ENCODE measurements at regions not wholly inside any gene's neighbourhood (a gene's known extent, or its start where the extent isn't known, plus 50 kb on each side); places are given as distances from the start of the nearest gene placed in this dataset.

DNA sequence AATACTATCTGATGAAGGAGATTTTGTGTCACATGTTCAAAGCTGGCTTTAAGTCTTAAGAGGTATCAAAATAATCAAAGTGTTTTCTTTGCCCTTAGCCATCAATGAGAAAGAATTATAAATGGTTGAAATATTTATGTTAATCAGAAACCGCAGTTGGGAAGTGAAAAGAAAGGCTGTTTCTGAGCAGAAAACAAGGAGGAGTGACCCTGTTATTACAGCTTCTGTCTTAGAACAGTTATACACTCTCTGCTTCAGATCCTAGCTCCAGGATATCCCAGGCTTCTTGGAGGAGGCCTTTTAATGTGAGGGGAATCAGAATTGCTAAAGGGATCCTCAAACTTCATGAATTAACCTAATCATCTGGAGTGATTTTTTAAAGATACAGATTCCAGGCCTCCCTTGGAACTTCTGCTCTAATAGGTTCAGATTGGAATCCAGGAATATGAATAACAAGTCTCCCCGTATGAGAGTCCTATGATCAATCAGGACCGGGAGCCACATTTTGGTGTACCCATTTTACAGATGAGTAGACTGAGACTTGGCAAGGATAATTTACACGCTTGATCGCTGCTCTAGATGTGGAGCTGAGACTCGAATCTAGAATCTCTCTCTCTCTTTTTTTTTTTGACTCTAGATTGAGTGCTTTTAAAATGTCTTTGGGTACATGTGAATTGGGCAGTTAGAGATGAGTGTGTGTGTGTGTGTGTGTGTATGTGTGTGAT lies 50.8 kb upstream of the JAG1 start:
- no peak for DNase-seq

DNA sequence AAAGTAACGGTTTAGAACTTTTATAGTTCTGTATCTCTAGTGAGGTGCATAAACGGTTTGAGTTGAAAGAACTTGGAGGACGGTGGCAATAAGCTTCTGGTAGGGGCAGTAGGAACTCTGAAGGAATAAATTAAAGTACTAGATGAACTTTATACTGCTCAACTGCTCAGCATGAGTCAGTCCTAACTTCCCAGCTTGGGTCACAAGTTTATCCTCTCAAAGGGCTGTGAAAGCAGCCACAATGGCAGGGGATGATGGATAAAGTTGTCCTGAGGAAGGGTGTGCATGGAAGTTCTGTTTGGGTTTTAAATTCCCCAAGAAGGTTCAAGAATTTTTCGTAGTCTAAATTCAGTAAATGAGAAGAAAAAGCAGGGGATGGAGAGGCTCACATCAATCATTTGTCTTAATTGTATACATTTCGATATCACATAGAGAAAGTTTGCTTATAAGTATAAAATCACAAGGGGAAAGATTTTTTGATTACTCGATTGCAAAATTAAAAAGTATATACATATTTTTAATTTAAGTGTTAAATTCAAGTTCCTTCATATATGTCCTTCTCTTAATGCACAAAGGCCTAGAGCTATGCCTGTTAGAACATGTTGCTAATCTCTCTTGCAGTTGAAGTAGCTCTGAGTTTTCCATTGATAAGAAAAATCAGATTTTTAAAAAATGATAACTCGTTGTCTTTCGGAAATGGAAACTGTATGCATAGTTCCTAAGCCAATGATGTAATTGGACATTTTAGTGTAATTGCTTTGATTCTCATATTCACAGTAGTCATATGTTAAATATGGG lies 55.3 kb upstream of the JAG1 start:
- no peak for DNase-seq

DNA sequence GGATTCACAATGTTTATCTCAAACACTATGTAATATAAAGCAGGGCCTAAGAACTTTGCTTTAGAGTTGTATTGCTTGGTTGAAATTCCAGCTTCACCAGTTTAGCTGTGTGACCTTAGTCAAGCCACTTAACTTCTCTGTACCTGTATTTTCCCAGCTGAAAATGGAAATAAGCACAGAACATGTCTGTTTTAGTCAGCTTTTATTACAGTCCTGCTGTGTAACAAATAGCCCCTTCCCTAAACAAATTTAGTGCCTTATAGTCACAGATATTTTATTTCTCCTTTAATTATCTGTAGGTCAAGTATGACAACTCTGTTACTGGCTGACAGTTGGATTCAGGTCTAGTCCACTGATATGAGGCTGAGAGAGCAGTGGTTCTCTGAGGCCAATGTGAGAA lies 56.0 kb upstream of the JAG1 start:
- no peak for DNase-seq

DNA sequence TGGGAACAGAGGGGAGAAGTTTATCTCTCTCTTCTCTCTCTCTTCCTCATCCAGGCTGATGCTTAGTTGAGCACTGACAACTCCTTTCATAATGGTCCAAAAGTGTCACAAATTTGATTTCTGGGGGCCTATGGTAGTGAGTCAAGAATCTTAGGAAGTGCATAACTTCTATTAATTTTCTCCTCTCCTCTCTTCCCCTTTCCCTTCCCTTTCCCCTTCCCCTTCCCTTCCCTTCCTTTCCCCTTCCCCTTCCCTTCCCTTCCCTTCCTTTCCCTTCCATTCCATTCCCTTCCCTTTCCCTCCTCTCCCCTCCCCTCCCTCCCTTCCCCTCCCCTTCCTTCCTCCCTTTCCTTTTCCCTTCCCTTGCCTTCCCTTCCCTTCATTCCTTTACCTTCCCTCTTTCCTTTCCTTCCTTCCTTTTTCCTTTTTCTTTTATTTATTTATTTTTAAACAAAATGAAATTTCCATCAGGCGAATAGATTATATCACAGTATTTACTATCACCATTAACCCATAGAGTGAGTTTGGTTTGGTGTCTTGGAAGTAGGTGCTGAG lies 56.9 kb upstream of the JAG1 start:
- DNase-seq, result no peak

- DNase-seq, result no peak
Observed at GRCh38 chr20:10731190-10731965, 57.6 kb upstream of the JAG1 start.

GRCh38 chr20:10733122-10733521 lies 59.3 kb upstream of the JAG1 start:
- DNase-seq, result no peak

DNA sequence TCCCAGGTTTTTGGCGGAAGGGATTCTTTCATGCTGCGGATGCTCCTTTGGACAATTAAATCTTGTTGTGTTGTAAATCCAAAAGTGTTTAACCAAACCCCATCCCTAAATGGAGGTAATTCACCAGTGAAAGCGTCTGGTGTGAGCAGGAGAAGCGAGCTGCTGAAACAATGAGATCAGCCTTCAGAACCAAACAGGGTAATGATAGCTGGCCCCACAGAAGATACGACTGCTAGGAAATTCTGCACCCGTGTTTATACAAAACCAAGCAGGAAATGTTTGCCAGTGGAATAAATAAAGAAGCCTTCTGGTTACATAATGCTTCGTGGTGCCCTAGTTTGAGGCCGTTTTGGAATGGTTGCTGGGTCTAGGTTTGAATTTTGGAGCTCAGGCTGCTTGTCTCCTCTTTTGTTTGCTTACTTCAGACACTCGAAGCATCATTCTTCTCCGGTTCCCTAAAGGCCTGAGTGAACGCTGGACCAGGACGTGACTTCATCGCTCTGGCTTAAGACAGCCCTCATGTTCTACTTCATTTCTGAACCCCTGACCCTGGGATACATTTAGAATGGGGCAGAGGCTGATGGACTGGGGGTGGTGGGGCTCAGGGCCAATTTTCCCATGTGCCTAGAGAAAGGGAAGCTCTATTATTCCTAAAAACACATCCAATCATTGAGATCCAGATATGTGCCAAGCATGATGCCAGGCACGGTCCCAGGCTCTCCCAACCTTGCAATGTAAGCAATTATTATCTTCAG lies 61.6 kb upstream of the JAG1 start:
- DNase-seq, result no peak

GRCh38 chr20:10739134-10739533 lies 65.3 kb upstream of the JAG1 start:
- no peak for DNase-seq

DNA sequence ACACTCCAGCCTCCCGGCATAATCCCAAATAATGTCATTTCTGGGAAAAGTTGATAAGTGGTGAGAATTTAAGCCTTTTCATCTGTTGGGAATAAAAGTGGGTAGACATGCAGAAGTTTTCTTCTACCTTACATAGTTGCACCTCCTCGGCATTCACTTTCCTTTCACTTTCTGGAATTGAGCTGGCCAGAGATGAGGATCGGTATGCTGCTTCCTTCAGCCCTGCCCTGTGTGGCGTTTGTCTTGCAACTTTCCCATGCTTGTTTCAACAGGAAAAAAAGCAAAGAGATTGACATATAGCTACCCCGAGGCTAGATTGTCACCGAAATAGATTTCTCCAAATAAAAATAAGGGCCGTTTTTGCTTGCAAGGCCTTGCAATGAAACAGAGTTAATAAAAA lies 65.8 kb upstream of the JAG1 start:
- no peak for DNase-seq

DNA sequence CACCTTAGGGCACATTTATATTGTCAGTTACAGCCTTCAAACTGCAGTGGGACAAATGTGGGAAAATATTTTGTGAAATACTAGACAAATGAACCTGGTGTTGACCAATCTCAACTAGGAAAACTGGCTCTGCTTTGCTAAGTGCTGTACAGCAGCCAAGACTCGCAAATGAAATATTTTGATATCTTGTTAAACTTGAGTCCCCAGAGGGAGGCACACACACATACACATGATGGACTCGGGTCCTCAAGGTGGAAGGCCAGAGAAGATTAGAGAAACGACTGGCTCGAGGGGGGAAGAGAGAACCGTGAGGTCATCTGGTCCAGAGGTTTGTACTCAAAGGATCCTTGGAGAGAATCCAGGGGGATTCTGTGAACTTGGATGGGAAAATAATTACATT lies 67.3 kb upstream of the JAG1 start:
- DNase-seq, result no peak

DNA sequence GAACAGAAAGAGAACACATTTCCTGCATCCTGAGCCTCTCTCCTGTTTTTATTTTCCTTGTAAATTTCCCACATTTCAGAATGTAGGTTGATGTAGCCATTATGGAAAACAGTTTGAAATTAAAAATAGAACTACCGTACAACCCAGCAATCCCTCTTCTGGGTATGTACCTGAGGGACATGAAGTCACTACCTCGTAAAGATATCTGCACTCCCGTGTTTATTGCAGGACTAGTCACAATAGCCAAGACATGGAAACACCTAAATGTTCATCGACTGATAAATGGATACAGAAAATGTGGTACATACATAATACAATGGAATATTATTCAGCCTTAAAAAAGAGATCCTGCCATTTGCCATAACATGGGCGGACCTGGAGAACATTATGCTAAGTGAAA lies 72.0 kb upstream of the JAG1 start:
- no peak for DNase-seq

GRCh38 chr20:10747019-10747418 lies 73.2 kb upstream of the JAG1 start:
- DNase-seq, result no peak

GRCh38 chr20:10749084-10749483 lies 75.3 kb upstream of the JAG1 start:
- DNase-seq, result no peak

DNA sequence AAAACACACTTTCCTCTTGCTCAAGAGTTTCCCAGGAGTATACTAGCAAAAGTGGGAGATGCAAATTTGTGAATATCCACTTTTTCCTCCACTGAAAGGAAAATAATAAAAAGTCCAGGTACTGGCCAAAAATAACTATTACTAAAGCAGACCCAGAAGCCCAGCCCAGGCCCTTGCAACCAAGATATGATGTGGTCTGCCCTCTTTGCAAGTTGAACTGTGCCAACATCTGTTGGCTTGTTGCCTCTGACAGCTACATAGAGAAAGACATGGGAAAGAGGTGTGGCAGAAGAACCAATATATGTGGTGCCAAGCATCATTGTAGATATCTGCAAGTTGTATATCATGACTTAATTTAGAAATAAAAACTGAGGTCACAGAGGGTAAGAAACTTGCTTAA lies 78.4 kb upstream of the JAG1 start:
- no peak for DNase-seq

DNA sequence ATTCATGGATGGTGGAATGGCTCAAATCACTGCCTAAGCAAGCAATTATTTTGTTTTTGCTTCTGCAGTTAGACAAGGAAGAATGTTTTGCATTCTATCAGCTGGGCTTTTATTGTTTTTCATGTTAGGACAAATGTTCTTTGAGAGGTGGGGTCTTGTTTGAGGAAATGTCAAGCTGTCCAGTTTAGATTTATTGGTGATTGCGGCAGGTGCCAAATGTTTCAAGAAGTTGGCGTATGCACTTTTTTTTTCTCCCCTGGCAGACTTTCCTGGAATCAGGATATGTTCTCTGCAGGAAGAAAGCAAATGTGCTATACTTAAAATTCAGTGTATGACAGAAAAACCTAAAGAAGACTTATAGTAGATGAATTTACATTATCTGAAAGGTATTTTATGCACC lies 81.0 kb upstream of the JAG1 start:
- no peak for DNase-seq

DNA sequence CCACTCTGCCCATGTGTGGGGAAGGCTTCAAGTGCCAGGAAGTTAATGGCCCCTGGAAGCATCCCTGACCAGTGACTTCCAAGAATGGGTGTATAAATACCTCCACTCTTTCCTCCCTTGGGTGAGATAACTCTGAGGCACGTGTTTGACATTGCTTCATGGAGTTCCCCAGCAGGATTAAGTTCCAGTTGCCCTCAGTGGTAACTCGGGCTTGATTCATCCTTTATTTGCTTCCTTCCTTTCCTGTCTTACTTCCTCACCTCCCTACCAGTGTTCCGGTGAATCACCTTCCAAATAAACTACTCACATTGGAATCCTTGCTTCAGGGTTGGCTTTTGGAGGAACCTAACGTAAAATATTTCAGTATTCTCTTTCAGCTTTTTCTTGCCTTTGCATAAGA lies 84.6 kb upstream of the JAG1 start:
- no peak for DNase-seq

- DNase-seq, result no peak
Observed at GRCh38 chr20:10761232-10761631, 87.4 kb upstream of the JAG1 start.

GRCh38 chr20:10761786-10762185 lies 88.0 kb upstream of the JAG1 start:
- DNase-seq, result no peak

- DNase-seq, result no peak
Observed at GRCh38 chr20:10762216-10762615, 88.4 kb upstream of the JAG1 start.

DNA sequence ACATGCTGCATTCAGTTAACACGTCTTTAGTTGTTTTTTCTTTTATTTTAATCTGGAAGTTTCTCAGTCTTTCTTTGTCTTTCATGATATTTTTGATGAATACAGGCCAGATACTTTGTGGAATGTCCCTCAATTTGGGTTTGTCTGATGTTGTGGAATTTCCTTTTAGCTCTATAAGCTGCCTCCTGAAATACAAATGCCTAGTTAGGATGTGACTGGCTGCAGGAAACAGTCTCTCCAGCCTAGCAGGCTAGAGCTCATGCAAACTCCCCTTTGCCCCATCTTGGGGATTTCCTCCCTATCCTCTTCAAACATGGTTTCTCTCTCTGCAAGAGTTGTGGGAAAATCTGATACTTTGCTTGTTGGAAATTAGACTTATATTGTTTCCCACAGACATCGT lies 89.3 kb upstream of the JAG1 start:
- DNase-seq, result no peak

- DNase-seq, result no peak
Observed at GRCh38 chr20:10769700-10770099, 95.9 kb upstream of the JAG1 start.

- no peak for DNase-seq
Observed at GRCh38 chr20:10770753-10771152, 97.0 kb upstream of the JAG1 start.
